GM12873 (cell line): ENCODE measurements at regions not wholly inside any gene's neighbourhood (a gene's known extent, or its start where the extent isn't known, plus 50 kb on each side); places are given as distances from the start of the nearest gene placed in this dataset.

Source experiments
- TF ChIP-seq, protein P1 (sequence below): IDR thresholded peaks from 2 replicates; pipeline ENCODE4 v1.5.1; 2012; ENCODE audit warnings: low read depth, mild to moderate bottlenecking, moderate library complexity, low read length, control low read depth; ENCODE audit not compliant: insufficient read depth; ENCODE audit errors: missing control alignments

DNA sequence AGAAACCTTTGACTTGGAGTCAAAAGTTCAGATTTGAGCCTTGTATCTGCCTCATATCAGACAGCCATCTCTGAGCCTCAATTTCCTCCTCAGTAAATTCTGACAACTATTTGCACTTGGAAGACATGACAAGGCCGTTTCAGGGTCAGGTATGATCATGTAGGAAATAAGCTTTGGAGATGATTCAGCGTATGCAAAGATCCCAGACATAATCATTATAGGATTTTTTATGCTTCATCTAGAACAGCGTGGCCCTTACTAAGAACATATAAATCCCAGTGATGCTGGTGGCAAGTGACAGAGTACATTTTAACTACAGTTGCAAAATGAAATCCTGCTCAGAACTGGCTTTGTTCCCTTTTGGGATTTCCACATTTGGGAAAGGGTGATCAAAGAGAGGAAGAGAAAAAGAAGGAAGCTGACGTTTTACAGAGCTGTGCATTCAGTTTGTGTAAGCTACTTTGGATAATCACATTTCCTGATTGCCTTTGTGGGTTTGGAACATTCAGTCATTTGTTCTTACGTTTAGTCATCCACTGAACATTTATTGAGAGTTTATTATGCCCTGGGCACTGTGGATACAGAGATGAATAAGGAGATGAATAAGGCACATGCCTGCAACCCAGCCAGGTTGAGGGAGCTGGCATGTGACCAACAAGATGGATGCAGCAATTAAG is 81.9 kb upstream of the HEPHL1 start:
- TF ChIP-seq, protein P1, sequence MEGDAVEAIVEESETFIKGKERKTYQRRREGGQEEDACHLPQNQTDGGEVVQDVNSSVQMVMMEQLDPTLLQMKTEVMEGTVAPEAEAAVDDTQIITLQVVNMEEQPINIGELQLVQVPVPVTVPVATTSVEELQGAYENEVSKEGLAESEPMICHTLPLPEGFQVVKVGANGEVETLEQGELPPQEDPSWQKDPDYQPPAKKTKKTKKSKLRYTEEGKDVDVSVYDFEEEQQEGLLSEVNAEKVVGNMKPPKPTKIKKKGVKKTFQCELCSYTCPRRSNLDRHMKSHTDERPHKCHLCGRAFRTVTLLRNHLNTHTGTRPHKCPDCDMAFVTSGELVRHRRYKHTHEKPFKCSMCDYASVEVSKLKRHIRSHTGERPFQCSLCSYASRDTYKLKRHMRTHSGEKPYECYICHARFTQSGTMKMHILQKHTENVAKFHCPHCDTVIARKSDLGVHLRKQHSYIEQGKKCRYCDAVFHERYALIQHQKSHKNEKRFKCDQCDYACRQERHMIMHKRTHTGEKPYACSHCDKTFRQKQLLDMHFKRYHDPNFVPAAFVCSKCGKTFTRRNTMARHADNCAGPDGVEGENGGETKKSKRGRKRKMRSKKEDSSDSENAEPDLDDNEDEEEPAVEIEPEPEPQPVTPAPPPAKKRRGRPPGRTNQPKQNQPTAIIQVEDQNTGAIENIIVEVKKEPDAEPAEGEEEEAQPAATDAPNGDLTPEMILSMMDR = no peak

DNA sequence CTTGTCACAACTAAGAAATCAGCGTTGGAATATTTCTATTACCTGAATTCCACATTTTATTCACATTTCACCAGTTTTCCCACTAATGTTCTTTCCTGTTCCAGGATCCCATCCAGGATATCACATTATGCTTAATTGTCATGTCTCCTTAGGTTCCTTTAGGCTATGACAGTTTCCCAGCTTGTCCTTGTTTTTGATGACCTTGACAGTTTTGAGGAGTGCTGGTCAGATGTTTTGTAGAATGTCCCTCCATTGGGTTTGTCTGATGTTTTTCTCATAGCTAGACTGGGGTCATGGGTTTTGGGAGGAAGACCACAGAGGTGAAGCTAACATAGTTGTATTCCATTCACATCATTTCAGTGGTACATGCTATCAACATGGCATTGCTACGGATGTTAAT is 80.8 kb upstream of the HEPHL1 start:
- TF ChIP-seq, protein P1 = no peak

DNA sequence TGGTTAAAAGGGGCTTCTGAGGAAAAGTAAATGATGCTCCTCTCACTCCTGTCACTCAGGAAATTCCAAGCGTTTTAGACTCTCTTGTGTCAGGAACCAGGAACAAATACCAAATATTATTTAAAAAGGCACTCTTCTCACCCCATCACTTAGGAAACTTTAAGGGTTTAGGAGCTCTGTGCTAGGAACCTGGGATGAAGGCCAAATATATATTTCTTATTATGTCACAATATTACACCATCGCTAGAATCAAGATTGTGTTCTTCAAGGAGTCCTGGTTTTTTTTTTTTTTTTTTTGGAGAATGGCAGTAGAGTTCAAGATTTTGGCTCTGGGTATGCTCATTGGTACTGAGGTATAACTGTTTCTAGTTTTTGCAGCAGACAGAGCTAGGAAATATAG is 79.0 kb upstream of the HEPHL1 start:
- TF ChIP-seq, protein P1 = no peak

DNA sequence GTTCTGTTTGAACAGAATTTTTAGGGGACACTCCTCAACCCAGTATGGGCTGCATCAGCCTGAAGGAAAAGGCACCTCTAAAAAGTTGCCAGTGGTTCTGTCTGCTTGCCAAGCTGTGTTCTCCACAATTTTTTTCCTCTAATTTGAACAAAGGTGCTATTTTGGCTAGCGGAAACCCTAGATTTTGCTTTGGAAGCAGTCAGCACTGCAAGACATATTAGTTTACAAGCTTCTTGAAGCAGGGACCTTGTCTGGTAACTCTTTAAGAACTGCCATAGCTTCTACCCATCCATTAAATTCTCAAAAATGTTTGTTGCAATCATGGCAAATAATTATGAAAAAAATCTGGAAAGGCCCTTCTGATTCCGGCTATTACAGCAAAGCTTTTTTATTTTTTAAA is 75.6 kb upstream of the HEPHL1 start:
- TF ChIP-seq, protein P1 = no peak

DNA sequence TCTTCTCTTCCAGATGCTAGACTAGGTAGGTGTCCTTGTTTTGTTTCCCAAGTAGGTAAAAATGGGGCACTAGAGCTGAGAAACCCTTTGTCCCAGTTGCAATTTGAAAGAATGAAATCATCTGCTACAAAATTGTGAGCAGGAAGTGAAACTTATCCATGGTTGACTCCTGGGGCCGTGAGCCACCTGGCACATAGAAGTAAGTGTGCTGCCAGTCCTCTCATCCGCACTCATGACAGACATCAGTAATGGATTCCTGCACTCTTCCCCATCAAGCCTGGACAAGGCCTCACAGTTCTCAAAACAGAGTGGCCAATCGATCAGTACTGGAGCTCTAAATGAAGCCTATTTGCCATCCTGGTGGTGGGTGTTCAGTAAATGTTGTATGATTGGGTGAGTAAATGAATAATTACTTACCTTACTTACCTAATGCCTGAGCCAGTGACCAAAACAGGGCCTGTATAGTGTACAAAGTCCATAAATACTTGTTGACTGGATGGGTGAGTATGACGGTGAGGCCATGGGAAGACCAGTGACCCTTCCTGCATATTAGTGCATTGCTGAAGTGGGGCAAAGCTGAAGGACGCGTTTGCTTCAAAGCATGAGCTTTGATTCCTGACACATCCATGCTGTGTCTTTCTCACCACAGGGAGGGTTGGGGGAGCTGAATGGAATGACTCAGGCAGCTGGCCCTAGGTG is 68.9 kb upstream of the HEPHL1 start:
- TF ChIP-seq, protein P1 = no peak

DNA sequence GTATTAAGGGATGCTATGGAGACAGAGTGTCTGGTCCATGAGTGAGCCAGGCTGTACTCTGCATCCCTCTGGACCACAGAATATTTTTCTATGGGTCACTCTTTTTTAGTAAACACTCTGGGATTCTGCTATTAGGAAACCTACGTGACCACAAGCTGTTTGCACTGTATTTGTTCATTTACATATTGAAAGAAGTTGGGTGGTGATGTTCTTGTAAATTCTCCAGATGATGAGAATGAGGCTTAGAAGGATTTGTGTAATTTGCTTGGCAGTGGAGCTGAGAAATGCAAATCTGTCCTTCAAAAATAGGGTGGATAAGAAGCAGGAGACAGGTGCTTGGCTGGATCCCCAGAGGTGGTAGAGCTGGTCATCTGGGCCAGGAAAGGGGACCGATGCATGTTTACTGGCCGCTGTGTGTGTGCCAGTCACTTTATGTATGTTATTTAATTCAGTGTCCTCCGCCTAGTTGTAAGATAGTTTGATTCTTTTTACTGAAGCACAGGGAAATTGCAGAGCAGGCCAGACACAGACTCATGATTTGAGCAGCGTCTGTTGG is 63.7 kb upstream of the HEPHL1 start:
- TF ChIP-seq, protein P1 = no peak

DNA sequence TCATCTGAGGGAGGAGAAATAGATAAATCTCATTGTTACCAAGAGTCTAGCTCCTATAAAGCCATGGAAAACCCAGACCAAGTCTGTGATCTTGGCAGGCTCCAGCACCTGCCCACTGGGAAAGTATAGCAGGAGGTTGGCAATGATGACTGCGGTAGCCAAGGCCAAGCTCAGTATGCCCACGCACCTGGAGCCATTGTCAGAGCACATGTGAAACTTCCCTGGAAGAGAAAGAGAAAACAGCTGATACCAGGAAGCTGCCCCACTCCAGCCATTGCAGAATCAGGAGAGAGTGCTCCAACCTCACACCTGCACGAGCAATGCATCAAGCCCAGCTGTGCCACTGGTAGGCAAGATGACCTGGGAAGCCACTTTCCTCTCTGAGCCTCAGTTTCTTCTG is 62.2 kb upstream of the HEPHL1 start:
- TF ChIP-seq, protein P1 = no peak
